NCI-H2196 (cell line): ENCODE measurements at regions not wholly inside any gene's neighbourhood (a gene's known extent, or its start where the extent isn't known, plus 50 kb on each side); places are given as distances from the start of the nearest gene placed in this dataset.
A peak's percentile ranks its signal among the peaks of the same experiment; 100 is the strongest.

ENCODE experiments used
- DNase-seq: peaks from one replicate; lab custom pipeline; 2025; ENCODE audit not compliant: unreplicated experiment; lab: John Stamatoyannopoulos, UW

DNA sequence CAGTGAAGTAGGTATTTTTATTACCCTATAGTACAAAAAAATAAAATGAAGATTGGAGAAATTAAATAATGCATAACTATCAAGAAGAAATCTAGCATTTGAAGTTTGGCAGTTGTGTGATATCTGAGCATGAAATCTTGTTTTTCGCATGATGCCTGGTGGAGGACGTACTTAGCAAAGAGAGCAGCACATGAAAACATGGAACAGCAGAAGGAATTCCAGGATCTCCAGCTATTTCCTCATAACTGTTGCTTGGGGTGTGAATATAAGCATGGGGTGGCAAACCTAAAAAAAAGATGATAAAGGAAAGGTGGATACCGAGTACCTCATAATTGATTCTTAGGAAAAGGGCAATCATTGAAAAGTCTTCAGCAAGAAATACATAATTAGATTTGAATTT is 174.3 kb upstream of the FAM3C start:
- DNase-seq = no peak

DNA sequence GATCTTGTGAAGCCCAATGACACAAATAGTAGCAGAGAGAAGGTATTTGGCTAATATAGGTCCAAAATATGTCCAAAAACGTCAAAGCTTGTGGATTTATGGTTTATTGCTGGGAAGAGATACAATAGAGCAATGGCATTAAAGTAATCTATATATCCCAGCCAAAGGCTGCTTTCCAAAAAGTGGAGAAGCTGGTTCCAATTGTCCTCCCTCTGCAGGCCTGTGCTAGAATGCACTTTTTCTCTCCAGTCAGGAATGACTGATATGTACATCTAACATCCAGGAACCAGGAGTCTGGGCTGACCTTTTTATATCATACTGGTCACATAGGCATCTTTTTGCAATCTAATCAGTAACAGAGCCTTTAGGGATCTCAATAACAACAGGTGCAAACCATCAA is 167.1 kb upstream of the FAM3C start:
- DNase-seq = no peak

DNA sequence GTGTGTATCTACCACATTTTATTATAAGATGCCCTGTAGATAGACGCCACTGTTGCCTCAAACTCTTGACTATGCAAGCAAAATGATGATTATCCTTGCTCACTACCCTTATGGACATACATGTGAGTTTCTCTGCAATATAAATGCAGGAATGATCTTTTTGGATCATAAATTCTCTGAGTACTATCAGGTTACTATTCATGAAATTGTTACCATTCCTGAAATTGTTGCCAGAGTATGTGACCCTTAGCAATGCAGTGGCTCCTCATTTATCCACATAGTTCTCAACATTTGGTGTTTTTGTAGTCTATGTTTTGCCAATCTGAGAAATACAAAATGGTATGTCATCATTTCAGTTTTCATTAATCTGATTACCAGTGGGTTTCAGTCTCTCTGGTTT is 166.2 kb upstream of the FAM3C start:
- no peak for DNase-seq

DNA sequence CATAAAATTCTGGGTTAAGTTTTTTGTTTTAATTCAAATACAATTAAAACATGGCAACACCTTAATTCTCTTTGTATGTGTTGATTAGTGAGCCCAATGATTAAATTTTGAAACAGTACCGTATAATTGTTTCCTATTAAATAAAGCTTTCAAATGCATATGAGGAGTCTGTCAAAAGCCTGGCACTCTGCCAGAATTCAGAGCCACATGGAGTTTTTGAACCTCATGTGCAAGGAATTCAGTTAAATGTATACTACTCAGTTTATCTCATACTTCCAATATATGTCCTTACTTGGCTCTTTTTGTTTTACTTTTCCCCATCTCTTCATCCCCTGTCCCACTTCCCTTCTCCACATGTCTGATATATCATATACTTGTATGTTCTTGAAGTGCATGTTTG is 165.6 kb upstream of the FAM3C start:
- no peak for DNase-seq

DNA sequence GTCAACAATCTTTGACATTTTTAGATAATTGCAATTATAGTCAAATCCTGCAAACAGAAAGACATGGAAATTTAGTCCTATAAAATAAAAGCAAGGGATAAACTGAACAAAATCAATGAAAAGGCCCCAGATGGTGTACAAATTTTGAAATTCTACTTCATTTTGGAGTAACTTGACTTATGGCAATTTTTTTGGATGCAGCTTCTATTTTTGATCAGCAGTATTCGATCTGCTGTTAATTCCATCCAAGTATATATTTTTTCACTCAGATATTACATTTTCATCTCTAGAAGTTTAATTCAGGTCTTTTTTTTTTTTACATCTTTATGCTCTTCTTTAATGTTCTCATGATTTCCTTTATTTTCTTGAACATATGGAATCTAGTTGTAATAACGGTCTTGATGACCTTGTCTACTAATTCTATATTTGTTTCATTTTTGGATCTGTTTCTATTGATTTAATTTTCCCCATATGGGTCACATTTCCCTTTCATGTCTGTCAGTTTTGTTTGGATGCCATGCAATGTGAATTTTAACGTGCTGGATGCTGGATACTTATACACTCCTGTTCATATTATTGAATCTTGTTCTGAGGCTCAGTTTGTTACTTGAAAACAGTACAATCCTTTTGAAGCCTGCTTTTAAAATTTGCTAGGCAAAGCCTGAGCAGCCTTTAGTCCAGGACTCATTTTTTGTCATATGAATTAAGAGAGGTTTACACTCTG is 164.3 kb upstream of the FAM3C start:
- DNase-seq = no peak

DNA sequence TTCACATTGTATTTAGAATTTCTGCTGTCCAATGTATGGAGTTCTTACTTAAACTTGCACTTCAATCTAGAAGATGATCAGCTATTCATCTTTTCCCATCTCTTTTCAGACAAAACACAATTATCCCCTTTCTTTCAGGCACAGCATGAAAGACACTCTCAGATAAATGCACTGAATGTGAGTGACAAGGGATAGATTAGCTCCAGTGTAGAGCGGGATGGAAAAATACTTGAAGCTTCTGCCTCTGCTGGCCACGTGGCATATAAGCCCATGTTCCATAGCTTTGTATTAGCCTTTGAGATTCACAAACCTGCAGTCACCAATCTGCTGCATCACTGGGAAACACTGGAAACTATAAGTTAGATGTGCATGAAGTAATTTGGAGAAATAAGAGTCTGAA is 162.2 kb upstream of the FAM3C start:
- no peak for DNase-seq

DNA sequence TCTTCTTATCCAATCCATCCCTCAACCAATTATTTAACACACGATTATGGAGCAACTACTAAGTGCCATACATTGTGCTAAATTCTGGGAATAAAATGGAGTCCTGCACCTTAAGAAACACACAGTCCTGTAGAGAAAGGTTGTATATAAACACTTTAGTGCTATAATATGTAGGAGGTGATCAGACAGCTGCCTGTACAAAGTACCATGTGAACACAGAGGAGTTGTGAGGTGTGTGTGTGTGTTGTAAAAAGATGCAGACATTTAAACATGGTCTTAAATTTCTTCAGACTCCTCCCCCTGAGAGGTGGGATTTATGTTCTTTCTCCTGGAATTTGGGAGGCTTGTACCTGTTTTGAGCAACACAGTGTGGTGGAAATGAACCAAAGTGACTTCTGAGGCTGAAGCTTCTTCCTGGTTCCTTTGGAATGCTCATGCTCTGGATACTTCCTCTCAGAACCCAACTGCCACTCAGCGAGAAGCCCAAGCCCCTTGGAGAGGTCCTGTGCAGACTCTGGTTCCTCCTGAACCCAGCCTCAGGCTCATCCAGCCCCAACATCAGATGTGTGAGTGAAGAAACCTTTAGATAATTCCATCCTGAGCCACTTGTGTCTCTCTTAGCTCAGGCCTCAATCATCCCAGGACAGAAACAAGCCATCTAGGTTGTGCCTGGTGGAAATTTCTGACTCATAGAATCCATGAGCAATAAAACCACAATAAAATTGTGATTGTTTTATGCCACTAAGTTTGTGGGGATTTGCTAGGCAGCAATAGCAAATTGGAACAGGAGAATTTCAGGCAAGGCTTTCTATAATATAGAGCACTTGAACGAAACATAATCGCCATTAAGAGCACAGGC is 161.2 kb upstream of the FAM3C start:
- no peak for DNase-seq

DNA sequence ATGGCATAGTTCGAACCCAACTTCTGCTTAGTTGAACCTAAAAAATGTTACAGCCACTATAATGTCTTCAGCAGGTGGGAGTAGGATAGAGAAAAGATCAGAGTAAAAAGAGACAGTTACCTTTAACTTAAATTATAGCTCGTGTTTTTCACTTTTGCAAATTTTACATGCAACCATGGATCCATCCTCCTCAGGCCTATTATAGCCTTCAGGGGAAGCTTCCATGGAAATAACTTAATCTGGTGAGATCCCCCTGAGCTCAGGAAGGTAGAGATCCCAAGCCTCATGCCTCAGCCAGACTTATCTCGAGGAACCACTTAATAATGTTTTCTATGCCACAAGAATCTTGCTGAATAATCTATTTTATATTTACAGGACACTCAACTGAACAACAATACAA is 159.4 kb upstream of the FAM3C start:
- no peak for DNase-seq

DNA sequence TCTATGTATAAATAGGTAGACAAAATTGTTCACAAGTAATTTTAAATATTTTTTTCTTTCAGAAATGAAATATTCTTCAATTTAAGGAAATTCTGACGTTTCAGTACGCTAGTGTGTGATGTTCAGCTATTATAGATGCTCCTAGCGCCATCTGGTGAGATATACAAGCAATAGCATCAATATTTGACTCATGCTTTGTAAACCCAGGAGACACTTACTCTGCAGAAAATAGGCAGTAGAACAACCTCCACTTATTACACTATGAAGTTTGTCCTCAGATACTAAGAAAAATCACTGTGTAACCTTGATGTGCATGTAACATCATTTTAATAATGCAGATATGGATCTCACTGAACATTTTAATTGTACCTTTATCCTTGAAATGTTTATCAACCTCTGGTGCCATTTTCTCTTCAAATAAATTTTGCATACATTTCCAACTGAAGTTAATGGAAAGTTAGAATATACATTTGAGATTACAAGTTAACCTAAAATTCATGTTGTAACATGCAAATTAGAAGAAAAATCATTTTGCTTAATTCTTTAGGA is 151.5 kb upstream of the FAM3C start:
- peak; percentile 51 for DNase-seq

DNA sequence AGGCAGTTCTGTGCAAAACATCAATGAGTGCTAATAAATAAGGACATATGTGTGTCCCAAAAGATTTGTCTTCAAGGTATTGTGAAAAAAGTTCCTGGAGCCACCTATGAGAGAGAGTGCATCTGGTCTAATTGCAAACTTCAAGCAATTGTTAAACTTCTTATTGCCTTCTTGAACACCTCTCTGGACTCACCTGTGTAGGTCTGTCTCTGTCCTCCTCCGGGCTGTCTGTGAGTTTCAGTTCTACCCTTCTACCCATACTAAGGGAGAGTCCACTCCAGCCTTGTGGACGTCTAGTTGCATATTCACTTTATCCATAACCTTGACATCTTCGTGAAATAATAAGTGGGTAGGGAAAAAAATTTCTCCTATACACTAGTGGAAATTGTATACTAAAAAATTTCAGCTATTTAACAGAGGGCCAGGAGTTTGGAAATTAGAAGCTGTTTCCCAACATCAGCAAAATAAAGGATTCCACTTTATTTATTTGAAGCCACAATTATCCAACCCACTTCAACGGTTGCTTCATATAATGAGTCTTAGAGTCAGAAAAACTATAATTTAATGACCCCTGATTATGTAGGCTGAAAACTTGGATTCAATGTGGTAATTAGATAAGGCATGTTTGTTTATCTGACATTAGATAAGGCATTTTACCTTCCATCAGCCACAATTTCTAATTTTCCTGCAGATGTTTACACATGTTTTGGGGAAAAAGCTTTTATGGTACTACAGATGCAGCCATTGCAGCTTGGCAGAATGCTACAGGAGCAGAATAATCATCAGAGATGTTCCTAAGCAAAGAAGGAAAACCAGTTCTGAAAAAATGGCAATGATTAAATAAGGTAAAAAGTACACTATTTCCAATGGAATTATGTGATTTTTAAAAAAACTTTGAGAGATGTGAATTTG is 150.8 kb upstream of the FAM3C start:
- no peak for DNase-seq

DNA sequence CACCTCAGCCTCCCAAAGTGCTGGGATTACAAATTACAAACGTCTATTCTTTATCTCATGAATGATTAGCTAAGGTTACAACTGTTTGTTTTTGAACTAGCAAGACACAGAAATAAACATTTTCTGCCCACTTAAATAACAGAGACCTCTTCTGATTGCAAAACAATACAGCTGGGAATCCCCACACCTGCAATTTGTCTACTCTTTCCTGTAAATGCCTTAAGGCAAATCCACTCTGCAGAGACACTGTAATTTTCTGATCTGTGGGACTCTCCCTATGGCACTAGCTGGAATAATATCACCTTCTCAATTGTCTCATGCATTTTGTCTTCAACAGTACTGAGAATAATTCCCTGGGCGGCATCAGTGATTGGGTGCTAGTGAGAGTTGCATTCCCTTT is 149.3 kb upstream of the FAM3C start:
- no peak for DNase-seq

DNA sequence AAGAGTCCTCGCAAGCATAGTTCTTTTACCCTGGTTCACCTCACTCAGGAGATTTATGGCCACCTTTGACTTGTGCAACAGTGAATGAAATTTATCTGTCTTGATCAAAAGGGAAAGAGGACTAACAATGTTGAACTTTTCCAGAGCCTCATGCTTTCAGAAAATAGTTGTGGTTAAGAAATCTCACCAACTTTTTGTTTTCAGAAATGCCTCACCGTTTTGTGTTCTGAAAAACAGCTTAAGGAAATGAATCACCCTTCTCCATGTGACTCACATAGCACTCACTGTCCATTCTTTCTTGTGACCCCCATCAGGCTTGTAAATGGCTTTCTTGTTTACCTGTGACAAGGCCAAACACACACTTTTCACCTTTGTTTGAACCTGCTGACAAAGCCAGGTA is 148.6 kb upstream of the FAM3C start:
- DNase-seq = no peak

DNA sequence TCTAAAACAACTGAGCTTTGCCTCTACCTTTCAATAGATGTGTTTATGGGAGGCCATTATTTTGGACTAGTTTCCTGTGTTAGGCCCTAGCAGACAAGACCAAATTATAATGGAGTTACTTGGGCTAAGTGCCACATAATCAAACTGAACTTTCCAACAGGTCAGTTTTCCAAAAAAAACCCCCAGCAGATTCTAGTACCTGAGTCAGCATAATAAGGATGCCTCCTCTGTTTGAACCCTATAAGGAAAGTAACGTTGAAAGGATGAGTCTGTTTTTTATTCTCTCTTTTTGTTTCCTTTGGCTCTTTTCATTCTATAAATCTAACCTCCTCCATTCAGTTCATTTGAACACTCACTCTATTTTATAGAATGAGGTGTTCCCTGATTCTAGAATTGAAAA is 148.1 kb upstream of the FAM3C start:
- no peak for DNase-seq

DNA sequence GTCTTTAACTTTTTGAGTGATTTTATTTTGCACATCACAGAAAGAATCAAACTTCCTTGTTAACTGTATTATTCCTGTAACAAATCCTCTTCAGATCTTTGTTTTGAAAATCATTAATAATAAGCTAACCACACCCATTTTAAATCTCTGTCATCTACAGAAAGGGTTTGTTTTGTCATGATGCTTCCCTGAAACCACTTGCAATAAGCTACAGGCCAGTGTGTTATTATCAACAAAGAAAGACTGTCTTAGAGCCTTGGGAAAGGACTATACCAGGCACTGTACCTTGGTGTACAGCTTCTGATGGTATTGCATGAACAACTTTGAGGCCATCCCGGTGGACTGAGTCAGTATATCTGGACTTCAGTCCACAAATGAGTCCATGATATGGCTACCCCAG is 145.3 kb upstream of the FAM3C start:
- no peak for DNase-seq

DNA sequence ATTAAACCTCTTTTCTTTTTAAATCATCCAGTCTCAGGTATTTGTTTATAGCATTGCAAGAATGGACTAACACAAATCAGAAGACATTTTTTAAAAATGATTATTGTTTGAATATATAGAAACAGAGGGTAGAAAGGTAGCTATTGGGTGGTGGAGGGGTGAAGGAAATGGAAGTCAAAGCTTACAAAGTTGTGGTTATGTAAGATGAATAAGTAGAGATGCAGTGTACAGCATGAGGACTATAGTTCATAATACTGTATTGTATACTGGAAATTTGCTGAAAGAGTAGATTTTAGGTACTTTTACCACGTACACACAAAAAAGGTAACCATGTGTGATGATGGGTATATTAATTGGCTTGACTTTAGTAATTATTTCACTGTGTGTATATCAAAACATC is 144.0 kb upstream of the FAM3C start:
- DNase-seq = no peak

DNA sequence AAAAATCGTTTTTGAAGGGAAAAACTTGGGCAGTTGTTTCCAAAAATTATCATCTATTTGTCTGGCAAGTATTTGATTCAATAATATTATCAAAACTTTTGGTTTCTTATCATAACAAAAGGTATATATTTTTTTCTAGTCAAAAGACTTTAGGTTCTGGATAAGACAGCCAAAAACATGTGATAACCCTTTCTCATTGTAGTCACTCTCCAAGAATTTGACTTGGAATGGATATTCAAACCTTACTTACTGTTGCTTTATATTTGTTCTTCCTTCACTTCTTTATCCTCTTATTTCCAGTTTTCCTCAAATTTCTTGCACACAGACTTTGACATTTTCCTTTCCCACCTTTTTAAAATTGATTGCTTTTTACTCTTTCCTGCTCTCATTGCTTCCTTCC is 140.9 kb upstream of the FAM3C start:
- DNase-seq = no peak

DNA sequence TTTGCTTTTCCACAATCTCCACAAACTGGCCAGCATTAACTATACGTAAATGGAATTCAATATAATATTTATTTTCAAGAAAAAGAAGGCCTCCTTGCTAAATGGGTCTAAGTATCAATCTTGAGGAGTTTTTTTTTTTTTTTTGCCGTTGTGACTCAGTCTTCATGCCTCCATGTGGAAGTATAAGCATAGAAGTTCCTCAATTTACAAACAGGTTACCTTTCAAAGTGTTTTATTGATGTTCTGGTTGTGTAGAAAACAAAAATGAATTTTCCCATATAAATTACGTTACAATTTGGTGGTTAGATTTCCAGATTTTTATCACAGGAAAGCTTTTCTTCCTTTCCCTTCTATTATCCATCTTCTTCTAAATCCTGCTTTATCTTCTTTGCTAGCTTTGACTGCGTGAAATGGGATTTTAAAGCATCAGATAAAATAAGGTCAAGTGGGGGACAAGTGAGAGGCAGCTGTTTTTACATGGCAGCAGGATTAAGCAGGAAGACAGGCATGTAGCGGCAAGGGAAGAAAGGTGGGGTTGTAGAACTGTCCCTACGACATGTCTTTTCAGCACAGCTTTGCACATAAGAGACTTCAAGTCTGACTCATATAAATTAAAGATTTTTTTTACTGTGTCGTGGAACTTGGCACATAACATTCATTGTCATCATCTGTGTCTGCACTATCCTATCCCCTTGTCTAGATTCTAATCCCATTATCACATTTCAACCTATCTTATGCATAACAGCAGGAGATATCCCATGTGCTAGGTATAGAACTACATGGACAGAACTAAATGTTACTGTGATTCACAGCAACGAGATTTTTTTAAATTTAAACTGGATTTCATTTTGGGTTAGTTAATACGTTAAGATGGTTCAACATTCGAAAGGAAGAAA is 135.3 kb upstream of the FAM3C start:
- no peak for DNase-seq

DNA sequence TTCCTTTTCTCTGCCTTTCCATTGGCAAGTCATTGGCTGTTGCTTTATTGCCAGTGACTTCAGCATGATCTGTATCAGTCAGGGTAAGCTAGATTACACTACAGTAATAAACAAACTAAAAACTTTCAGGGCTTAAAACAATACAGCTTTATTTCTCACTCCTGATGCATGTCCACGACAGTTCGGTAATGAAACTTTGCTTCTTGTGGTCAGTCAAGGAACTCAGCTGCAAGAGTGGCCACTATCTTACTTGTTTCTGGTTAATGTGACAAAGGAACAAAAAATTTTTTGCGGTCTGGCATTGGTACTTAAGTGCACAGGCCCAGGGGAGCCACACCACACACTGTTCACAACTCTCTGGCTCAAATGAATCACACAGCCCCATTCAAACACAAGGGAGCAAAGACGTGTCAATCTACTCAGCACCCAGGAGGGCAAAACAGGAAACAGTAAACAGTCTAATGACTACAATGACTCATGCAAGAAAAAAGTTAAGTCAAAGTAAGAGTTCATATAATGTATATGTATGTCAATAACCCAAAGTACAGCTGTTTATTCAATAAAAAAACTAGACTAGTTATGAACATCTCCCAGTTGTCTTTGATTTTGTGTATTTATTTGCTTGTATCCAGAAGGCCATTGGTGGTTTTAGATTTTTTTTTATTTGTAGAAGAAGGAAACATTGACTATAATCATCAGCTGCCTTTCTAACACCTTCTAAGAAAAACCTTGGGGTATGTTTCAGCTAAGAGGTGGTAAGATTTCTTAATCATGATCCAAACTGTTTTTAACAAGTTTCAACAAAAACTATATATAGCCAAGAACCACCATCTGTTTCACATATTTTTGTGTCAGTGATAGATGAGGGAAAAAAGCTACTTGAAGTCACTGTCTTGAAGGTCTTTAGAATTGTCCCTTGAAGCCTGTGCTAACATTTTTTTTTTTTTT is 134.4 kb upstream of the FAM3C start:
- no peak for DNase-seq

DNA sequence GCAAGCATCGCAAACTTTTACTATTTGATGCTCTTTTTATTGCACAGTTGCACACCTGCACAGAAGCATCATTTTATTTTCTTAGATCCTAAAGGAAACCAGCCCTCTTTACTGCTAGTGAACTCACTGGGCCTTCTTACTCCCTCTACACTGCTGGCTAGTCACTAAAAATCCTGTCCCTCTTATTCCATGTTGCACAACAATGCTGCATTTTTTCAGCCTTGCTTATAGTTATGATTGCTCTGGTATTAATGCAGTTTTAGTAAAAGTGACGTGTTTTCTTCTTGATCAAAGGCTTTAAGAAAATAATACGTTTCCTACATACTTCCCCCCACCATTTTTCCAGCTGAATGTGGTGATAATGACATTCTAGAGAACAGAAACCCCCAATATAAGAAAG is 132.9 kb upstream of the FAM3C start:
- no peak for DNase-seq
